DND-41 (cell line): ENCODE measurements at regions not wholly inside any gene's neighbourhood (a gene's known extent, or its start where the extent isn't known, plus 50 kb on each side); places are given as distances from the start of the nearest gene placed in this dataset.

Experiments
- CTCF ChIP-seq: IDR thresholded peaks from 2 replicates; pipeline ENCODE4 v1.5.1; 2012; ENCODE audit warnings: borderline replicate concordance, low read length, moderate library complexity, mild to moderate bottlenecking; ENCODE audit not compliant: poor library complexity, severe bottlenecking; ENCODE audit errors: extremely low read depth
- EZH2 ChIP-seq: IDR thresholded peaks from 3 replicates; pipeline ENCODE4 v1.6.1; 2012; ENCODE audit warnings: borderline replicate concordance, low read depth, mild to moderate bottlenecking, moderate library complexity, low read length, inconsistent platforms; ENCODE audit not compliant: severe bottlenecking

GRCh38 chr11:79508461-79508860, 67.6 kb upstream of the TENM4 start:
- no peak for TF ChIP-seq CTCF
- no peak for TF ChIP-seq EZH2
